ENCODE measurements at regions not wholly inside any gene's neighbourhood (a gene's known extent, or its start where the extent isn't known, plus 50 kb on each side); places are given as distances from the start of the nearest gene placed in this dataset.

- DNase-seq: no peak
Measured at GRCh38 chr7:24478137-24478655, 95.1 kb upstream of the PALS2 start.

GRCh38 chr7:24480501-24480900, 92.8 kb upstream of the PALS2 start:
- no peak for DNase-seq

- DNase-seq: no peak
Measured at GRCh38 chr7:24483804-24484203, 89.4 kb upstream of the PALS2 start.

- no peak for DNase-seq
Measured at GRCh38 chr7:24492576-24492975, 80.7 kb upstream of the PALS2 start.

GRCh38 chr7:24494832-24495231, 78.4 kb upstream of the PALS2 start:
- no peak for DNase-seq

- peak; percentile 18 for DNase-seq
Measured at GRCh38 chr7:24496036-24496435, 77.2 kb upstream of the PALS2 start.

- DNase-seq: no peak
Measured at GRCh38 chr7:24498439-24498838, 74.8 kb upstream of the PALS2 start.

GRCh38 chr7:24499871-24500270, 73.4 kb upstream of the PALS2 start:
- no peak for DNase-seq

GRCh38 chr7:24500599-24500998, 72.7 kb upstream of the PALS2 start:
- no peak for DNase-seq

GRCh38 chr7:24501009-24501408, 72.2 kb upstream of the PALS2 start:
- DNase-seq: no peak

- no peak for DNase-seq
Measured at GRCh38 chr7:24501443-24502134, 71.7 kb upstream of the PALS2 start.

GRCh38 chr7:24502135-24502488, 71.1 kb upstream of the PALS2 start:
- DNase-seq: no peak

- DNase-seq: no peak
Measured at GRCh38 chr7:24503506-24503905, 69.7 kb upstream of the PALS2 start.

- DNase-seq: no peak
Measured at GRCh38 chr7:24504040-24504439, 69.2 kb upstream of the PALS2 start.

GRCh38 chr7:24504836-24505235, 68.4 kb upstream of the PALS2 start:
- DNase-seq: no peak

- DNase-seq: no peak
Measured at GRCh38 chr7:24505968-24506367, 67.3 kb upstream of the PALS2 start.

- no peak for DNase-seq
Measured at GRCh38 chr7:24508316-24508715, 64.9 kb upstream of the PALS2 start.

GRCh38 chr7:24510759-24511158, 62.5 kb upstream of the PALS2 start:
- DNase-seq: no peak

GRCh38 chr7:24517166-24517565, 56.1 kb upstream of the PALS2 start:
- DNase-seq: no peak

GRCh38 chr7:24521917-24522623, 51.2 kb upstream of the PALS2 start:
- no peak for DNase-seq

Measured in EL (cell line).